ENCODE measurements at regions not wholly inside any gene's neighbourhood (a gene's known extent, or its start where the extent isn't known, plus 50 kb on each side); places are given as distances from the start of the nearest gene placed in this dataset.

GRCh38 chr13:100789025-100789424 lies 114.4 kb upstream of the TMTC4 start:
- TF ChIP-seq GATA2 (IDR thresholded peaks at IDR 0.05; ENCODE audit: low read depth, low read length) (no peak), GATA3 (IDR thresholded peaks at IDR 0.05; ENCODE audit: low read depth, low read length) (no peak)
